ENCODE measurements at regions not wholly inside any gene's neighbourhood (a gene's known extent, or its start where the extent isn't known, plus 50 kb on each side); places are given as distances from the start of the nearest gene placed in this dataset.

- intact Hi-C loops (cut with micrococcal nuclease) (no loop called here), dilution Hi-C loops (cut with HindIII; ENCODE audit: low sequenced_read_pairs, unreplicated experiment) (no loop called here), in situ Hi-C loops (cut with MboI; ENCODE audit: low sequenced_read_pairs) (no loop called here)
- Histone ChIP-seq H3K23ac (ENCODE audit: low read depth, low read length) (no peak overlapping the region), H4K5ac (ENCODE audit: low read depth, low read length) (no peak overlapping the region), H3K9ac (ENCODE audit: low read depth, low read length) (no peak overlapping the region), H3K27me3 (ENCODE audit: control insufficient read depth, insufficient read depth, low read length) (no peaks in the 10 kb centered on the region), H3K56ac (ENCODE audit: extremely low read depth, insufficient read depth, low read length) (no peak overlapping the region), H3K9me3 (ENCODE audit: control insufficient read depth, insufficient read depth, low read length) (no peaks in the 10 kb centered on the region), H2BK5ac (ENCODE audit: low read depth, low read length, poor library complexity, severe bottlenecking) (no peak overlapping the region), H3K9me1 (ENCODE audit: insufficient read depth, low read length) (no peaks in the 10 kb centered on the region), H3K79me1 (ENCODE audit: low read depth in 1 of 2, low read length in 2 of 2) (no peaks in the 10 kb centered on the region), H3K36me3 (ENCODE audit: control insufficient read depth, insufficient read depth, low read length) (no peaks in the 10 kb centered on the region), H3K4ac (ENCODE audit: low read depth, low read length) (no peak overlapping the region), H4K8ac (ENCODE audit: low read depth in 2 of 2, low read length in 2 of 2) (no peak overlapping the region), H2BK15ac (ENCODE audit: low read depth, low read length) (no peak overlapping the region), H4K20me1 (ENCODE audit: insufficient read depth, low read length) (no peaks in the 10 kb centered on the region), H3K4me2 (ENCODE audit: low read depth, low read length) (no peak overlapping the region), H2AK5ac (ENCODE audit: low read depth, low read length) (no peak overlapping the region), H3K27ac (ENCODE audit: insufficient read depth, low read length) (no peak overlapping the region), H3K18ac (ENCODE audit: low read depth, low read length) (no peak overlapping the region), H2AK9ac (replicated peaks; ENCODE audit: low read depth, low read length, poor library complexity) (no peak overlapping the region), H3K14ac (replicated peaks; ENCODE audit: low read depth, low read length) (no peak overlapping the region), H2BK120ac (ENCODE audit: low read depth, low read length) (no peak overlapping the region), H4K91ac (ENCODE audit: insufficient read depth, low read depth, low read length) (no peak overlapping the region), H2BK20ac (ENCODE audit: low read depth, low read length) (no peak overlapping the region), H2AFZ (replicated peaks; ENCODE audit: low read length, poor library complexity) (no peak overlapping the region), H3K4me1 (ENCODE audit: control insufficient read depth, insufficient read depth, low read length) (no peaks in the 10 kb centered on the region), H3K4me3 (ENCODE audit: insufficient read depth, low read depth, low read length) (no peak overlapping the region)
- ATAC-seq (ENCODE audit: low read depth) (no peak), DNase-seq (no peak)
- ChIA-PET CTCF (no interaction called here), POLR2A (ENCODE audit: unreplicated experiment) (no interaction called here)
- TF ChIP-seq CEBPB (IDR thresholded peaks at IDR 0.05; ENCODE audit: low read depth, low read length) (no peak), MAZ (IDR thresholded peaks at IDR 0.05; ENCODE audit: borderline replicate concordance, low read depth, low read length) (no peak), ELK1 (IDR thresholded peaks at IDR 0.05; ENCODE audit: borderline replicate concordance, low read depth, low read length) (no peak), CHD1 (IDR thresholded peaks at IDR 0.05; ENCODE audit: low read depth, low read length) (no peak), CTCF (conservative IDR thresholded peaks at IDR 0.05; ENCODE audit: low read depth, low read length) (no peak), RAD21 (IDR thresholded peaks at IDR 0.05; ENCODE audit: low read length) (no peak), NFE2L2 (IDR thresholded peaks at IDR 0.05; ENCODE audit: low read depth, low read length) (no peak), POLR2A (IDR thresholded peaks at IDR 0.05; ENCODE audit: low read depth, low read length) (no peak), FOS (IDR thresholded peaks at IDR 0.05; ENCODE audit: low read depth, low read length) (no peak), RFX5 (IDR thresholded peaks at IDR 0.05; ENCODE audit: low read depth, low read length) (no peak), MXI1 (IDR thresholded peaks at IDR 0.05; ENCODE audit: borderline replicate concordance, low read depth, low read length) (no peak), RCOR1 (IDR thresholded peaks at IDR 0.05; ENCODE audit: insufficient replicate concordance, low read length) (no peak)
- WGBS, 2 experiments (ENCODE audit: extremely low coverage in 2 of 2, insufficient read length in 1 of 2) = no CpG with 5 or more reads among the region's 1 CpG
- no TSS peak for BruUV-seq (replicated peaks)
Observed at GRCh38 chr13:62697701-62698100, 1282.1 kb upstream of the PCDH20 start.
